Right cardiac atrium (tissue), 5 donors: ENCODE measurements at regions not wholly inside any gene's neighbourhood (a gene's known extent, or its start where the extent isn't known, plus 50 kb on each side); places are given as distances from the start of the nearest gene placed in this dataset.

ENCODE experiments used
- ATAC-seq, 2 donors: fragments of 200-7000 bp; cut with Tn5 transposase; one replicate each; pipeline versions ENCODE4 v1.8.0 to v1.9.1; 2020; ENCODE audit warnings: moderate library complexity in 2 of 2, mild to moderate bottlenecking in 1 of 2
- DNase-seq, 3 donors: peaks; one replicate each; pipeline ENCODE4 v3.0.0-alpha.2; 2020
- H3K27ac ChIP-seq: one replicate; pipeline ENCODE4 v1.5.1; 2013; ENCODE audit warnings: mild to moderate bottlenecking, low read length, control low read depth, moderate library complexity
- H3K27me3 ChIP-seq: one replicate; pipeline ENCODE4 v1.6.1; 2013; ENCODE audit not compliant: control insufficient read depth, insufficient read depth
- H3K4me1 ChIP-seq: one replicate; pipeline ENCODE4 v1.6.1; 2013; ENCODE audit warnings: low read length; ENCODE audit not compliant: control insufficient read depth, insufficient read depth
- H3K4me3 ChIP-seq: one replicate; pipeline ENCODE4 v1.5.1; 2013; ENCODE audit warnings: low read length, control low read depth
- H3K9me3 ChIP-seq: one replicate; pipeline ENCODE4 v1.6.1; 2013; ENCODE audit warnings: low read length; ENCODE audit not compliant: control insufficient read depth
- WGBS: extraction: QIAGEN DNeasy Blood & Tissue Kit; methylation state at CpG from one replicate; pipeline ENCODE4 v1.1.7; 2013; 5-methylcytosine and 5-hydroxymethylcytosine counted together
- intact Hi-C, 4 donors: fragments of 100-400 bp; cut with DNase I; formaldehyde crosslinking; loops; one replicate each; pipeline versions ENCODE4 v1.11.0 to v1.14.0; 2022 to 2023
- donor health status: healthy with polysubstance abuse.
- donor health status: DM: no; HTN: yes; CAD: no.
- donor health status: DM: no; HTN: no; CAD: no.
- donor health status: DM: no; HTN: yes; CAD: no; lungs with severe emphysema.
- donor health status: DM: yes; HTN: yes; CAD: no.

- whole genome bisulfite sequencing = 1% methylated on average over 47 of the region's 47 CpGs
- intact Hi-C loops = loop anchor here in 1 of 4 donors (2.0 kb wide), 1 partner anchor 27 kb away; no protein-coding TSS in a partner anchor
Observed at GRCh38 chr7:63925626-63926460, 72.8 kb upstream of the ZNF722 start.

GRCh38 chr7:63927261-63927660 is 71.4 kb upstream of the ZNF722 start:
- 78% methylated on average over 5 of the region's 5 CpGs for whole genome bisulfite sequencing
- H3K9me3 ChIP-seq = no peaks in the 10 kb centered on the region
- ATAC-seq (no peak), DNase-seq (peak in 2 of 3 donors; percentile 46 to 47)
- H3K4me3 ChIP-seq = peak overlapping the region; percentile 56
- H3K4me1 ChIP-seq = no peaks in the 10 kb centered on the region
- no peak overlapping the region for H3K27ac ChIP-seq
- intact Hi-C loops = loop anchor here in 1 of 4 donors (2.0 kb wide), 1 partner anchor 28 kb away; no protein-coding TSS in a partner anchor
- H3K27me3 ChIP-seq = no peaks in the 10 kb centered on the region

More at GRCh38 chr7:63925626-63926460, 72.8 kb upstream of the ZNF722 start:
- DNase-seq (peak; percentile 96 to 98 (median 97)), ATAC-seq (peak; percentile 99)
- peak overlapping the region; percentile 73 for H3K27ac ChIP-seq
- peak overlapping the region; percentile 56 for H3K4me3 ChIP-seq
- H3K9me3 ChIP-seq = no peaks in the 10 kb centered on the region
- H3K4me1 ChIP-seq = no peaks in the 10 kb centered on the region
- H3K27me3 ChIP-seq = no peaks in the 10 kb centered on the region

GRCh38 chr7:63931057-63931600 is 67.5 kb upstream of the ZNF722 start:
- ATAC-seq = no peak
- H3K27ac ChIP-seq = no peak overlapping the region
- H3K9me3 ChIP-seq = no peaks in the 10 kb centered on the region
- DNase-seq = peak in 1 of 3 donors; percentile 46
- no peaks in the 10 kb centered on the region for H3K4me1 ChIP-seq
- intact Hi-C loops = no loop called here
- no peak overlapping the region for H3K4me3 ChIP-seq
- WGBS = 51% methylated on average over 56 of the region's 56 CpGs
- H3K27me3 ChIP-seq = no peaks in the 10 kb centered on the region

GRCh38 chr7:63931985-63932577 is 66.6 kb upstream of the ZNF722 start:
- intact Hi-C loops = no loop called here
- no peak overlapping the region for H3K4me3 ChIP-seq
- H3K27me3 ChIP-seq = no peaks in the 10 kb centered on the region
- ATAC-seq (no peak), DNase-seq (peak in 1 of 3 donors; percentile 39)
- 90% methylated on average over 22 of the region's 22 CpGs for WGBS
- H3K27ac ChIP-seq = no peak overlapping the region
- no peaks in the 10 kb centered on the region for H3K4me1 ChIP-seq
- H3K9me3 ChIP-seq = no peaks in the 10 kb centered on the region
